GM21447 (cell line): ENCODE measurements at regions not wholly inside any gene's neighbourhood (a gene's known extent, or its start where the extent isn't known, plus 50 kb on each side); places are given as distances from the start of the nearest gene placed in this dataset.

Experiments used
- ATAC-seq: cut with Tn5 transposase; IDR thresholded peaks from one replicate; pipeline ENCODE4 v1.9.1; 2021; ENCODE audit not compliant: unreplicated experiment

DNA sequence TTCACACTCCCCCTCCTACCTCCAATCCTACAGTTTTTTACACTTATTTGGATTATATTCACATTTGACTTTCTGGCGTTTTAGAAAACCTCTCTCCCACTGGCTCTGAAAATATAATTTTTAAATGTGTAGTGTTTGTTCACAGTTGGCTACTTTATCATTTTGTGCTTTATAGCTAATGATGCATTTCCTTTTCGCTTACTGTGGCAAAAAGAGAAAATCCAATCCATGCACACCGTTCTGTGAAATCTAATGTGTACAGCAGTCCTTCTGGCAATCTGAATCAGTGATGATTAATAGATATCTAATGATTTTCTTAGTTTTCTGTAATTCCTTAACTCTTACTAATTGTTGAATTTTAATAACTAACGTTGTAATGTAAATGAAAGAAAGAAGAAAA is 271.5 kb downstream of the ARAP2 start:
- ATAC-seq = no peak

DNA sequence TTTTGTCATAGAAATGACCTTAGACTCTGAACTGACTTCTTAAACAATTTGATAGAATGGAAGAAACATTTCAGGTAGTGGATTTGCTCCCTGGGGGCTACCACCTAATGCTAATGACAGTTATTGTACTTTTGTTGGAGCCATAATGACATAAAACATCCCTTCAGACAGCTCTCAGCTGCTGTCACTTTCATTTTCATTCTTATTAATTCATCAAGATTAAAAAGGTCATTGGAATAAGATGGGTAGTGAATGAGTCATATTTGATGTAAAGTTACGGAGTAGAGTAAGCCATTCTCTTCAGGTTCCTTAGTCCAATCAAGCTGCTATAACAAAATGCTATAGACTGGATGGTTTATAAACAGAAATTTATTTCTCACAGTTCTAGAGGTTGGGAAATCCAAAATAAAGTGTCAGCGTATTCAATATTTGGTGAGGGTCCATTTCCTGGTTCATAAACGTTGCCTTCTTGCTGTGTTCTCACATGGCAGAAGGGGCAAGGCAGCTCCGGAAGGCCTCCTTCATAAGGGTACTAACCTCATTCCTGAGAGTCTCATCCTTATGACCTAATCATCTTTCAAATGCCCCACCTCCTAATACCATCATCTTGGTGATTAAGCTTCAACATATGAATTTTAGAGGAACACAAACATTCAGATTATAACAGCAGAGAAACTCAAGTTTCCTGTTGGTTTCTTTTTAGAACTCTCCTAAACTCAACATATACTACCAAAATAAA is 268.5 kb downstream of the ARAP2 start:
- ATAC-seq = no peak

GRCh38 chr4:35978551-35978950 is 265.8 kb downstream of the ARAP2 start:
- no peak for ATAC-seq

- ATAC-seq = no peak
Measured at GRCh38 chr4:35982318-35982717, 262.0 kb downstream of the ARAP2 start.

GRCh38 chr4:35986537-35986936 is 257.8 kb downstream of the ARAP2 start:
- no peak for ATAC-seq

DNA sequence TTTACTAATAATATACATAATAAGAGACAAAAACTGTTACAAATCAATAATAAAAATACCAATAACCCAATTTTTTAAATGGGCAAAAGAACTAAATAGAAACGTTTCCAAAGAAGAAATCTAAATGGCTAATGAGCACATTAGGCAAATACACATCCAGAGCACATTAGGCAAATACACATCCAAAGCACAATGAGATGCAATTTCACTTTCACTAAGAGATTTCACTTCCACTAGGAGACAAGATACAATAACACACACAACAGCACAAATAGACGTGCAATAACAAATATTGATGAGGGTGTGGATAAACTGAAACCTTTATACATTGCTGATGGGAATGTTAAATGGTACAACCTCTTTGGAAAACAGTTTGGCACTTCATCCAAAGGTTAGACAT is 250.7 kb downstream of the ARAP2 start:
- ATAC-seq = no peak

- ATAC-seq = no peak
Measured at GRCh38 chr4:36000941-36001557, 243.3 kb downstream of the ARAP2 start.

- ATAC-seq = no peak
Measured at GRCh38 chr4:36003051-36003450, 241.3 kb downstream of the ARAP2 start.

DNA sequence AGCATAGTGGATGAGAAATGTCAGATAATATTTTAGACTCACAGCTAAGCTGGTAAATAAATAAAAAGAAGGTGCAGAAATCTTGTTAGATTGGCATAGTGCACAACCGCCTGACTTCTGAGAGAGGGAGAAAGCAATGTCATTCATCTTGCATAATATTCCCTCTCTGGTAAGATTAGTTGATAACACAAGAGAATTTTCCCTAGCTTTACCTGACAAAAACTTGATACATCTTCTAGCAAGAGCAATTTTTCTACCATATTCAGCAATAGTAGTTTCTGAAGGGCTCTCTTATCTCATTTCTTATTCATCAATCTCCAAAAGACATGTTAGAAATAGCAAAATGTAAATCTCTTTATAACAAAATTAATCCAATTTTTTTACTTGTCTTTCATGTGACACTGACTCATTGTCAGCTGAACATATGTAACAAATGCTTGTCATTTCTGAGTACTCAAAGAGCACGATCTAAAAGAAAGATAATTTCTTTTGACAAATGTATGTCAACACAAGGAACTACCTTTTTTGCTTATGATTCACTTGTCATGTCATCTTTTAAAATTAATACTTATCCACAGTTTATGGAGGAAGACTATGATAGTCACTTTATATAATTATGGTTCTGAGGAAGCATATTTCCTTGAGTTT is 240.0 kb downstream of the ARAP2 start:
- no peak for ATAC-seq

- no peak for ATAC-seq
Measured at GRCh38 chr4:36006226-36006625, 238.1 kb downstream of the ARAP2 start.

GRCh38 chr4:36010397-36010929 is 233.9 kb downstream of the ARAP2 start:
- no peak for ATAC-seq

DNA sequence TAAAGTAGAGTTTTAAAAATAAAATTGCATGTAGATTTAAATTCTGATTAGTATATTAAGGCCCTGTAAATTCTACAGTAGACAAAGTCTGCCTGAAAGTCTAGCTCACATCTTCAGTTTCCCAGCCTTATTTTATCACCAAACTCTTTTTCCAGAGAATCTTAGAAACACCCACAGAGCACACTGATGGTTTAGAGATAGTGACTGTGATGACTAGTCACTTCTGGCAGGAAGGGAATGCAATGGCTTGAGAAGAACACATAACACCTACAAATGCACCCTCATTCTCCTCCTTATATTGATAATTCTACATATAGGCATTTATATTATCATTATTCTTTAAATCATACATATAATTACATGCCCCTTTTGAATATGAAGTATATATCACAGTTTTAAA is 232.9 kb downstream of the ARAP2 start:
- ATAC-seq = no peak

GRCh38 chr4:36012503-36012902 is 231.8 kb downstream of the ARAP2 start:
- no peak for ATAC-seq

DNA sequence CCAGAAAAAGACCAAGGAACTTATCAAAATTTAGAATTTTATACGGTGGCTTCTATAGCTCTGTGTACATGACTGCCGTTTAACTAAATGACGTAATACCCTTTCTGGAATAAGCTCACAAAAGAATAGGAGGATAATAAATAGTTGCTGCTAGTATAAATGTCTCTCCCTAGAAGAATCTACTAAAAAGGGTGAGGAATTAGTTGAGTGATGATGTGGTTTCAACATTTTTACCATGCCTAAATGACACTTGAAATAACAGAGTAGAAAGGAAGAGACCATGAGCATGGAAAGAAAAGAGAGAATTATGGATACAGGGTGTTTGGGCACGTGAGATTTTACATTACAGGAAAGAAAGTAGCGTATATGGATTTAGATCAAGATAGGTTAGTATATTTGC is 231.1 kb downstream of the ARAP2 start:
- ATAC-seq = no peak
